ENCODE measurements at regions not wholly inside any gene's neighbourhood (a gene's known extent, or its start where the extent isn't known, plus 50 kb on each side); places are given as distances from the start of the nearest gene placed in this dataset.

GRCh38 chr4:17072483-17072882, 174.0 kb upstream of the LDB2 start:
- no peaks in the 10 kb centered on the region for H3K9me3 ChIP-seq (ENCODE audit: control insufficient read depth in 2 of 2, insufficient read depth in 1 of 2, low read length in 1 of 2)
- H3K27ac ChIP-seq (ENCODE audit: low read depth in 1 of 2, low read length in 1 of 2), result no peak overlapping the region
- H3K4me1 ChIP-seq (ENCODE audit: control insufficient read depth in 2 of 2, insufficient read depth in 2 of 2, low read length in 2 of 2), result no peaks in the 10 kb centered on the region
- no peaks in the 10 kb centered on the region for H3K27me3 ChIP-seq (ENCODE audit: control insufficient read depth in 2 of 2, insufficient read depth in 1 of 2, low read length in 1 of 2)
- no peaks in the 10 kb centered on the region for H3K36me3 ChIP-seq (ENCODE audit: control insufficient read depth in 2 of 2, insufficient read depth in 2 of 2, low read length in 1 of 2)
- no peak overlapping the region for H3K4me3 ChIP-seq (ENCODE audit: low read length in 2 of 2)
- WGBS, result 75% methylated on average over 3 of the region's 3 CpGs
- DNase-seq (ENCODE audit: low read depth in 6 of 9, low spot score in 9 of 9), result no peak

- no peak for DNase-seq (ENCODE audit: low read depth in 6 of 9, low spot score in 9 of 9)
- 87% methylated on average over 4 of the region's 4 CpGs for WGBS
These were observed 170.4 kb upstream of the LDB2 start for GRCh38 chr4:17068891-17069290.

DNA sequence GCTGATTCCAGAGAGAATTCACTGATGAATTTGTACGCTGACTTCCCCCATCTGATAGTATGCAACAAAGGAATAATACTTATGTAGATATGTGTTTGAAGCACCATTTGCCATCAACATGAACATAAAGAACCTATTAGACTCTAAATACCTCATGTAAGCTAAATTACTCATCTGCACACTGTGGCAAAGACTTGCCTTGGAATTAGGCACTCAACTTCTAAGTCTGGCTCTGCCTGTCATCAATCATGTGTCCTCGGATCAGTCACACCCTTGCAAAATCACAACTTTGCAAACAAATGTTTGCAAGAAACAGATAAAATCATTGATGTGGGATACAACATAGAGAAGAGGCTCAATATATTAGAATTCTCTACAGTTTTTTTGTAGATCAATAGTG, 169.9 kb upstream of the LDB2 start:
- WGBS, result 90% methylated on average over 2 of the region's 2 CpGs
- Histone ChIP-seq H3K4me1 (ENCODE audit: control insufficient read depth in 2 of 2, insufficient read depth in 2 of 2, low read length in 2 of 2) (no peaks in the 10 kb centered on the region), H3K4me3 (ENCODE audit: low read length in 2 of 2) (no peak overlapping the region), H3K36me3 (ENCODE audit: control insufficient read depth in 2 of 2, insufficient read depth in 2 of 2, low read length in 1 of 2) (no peaks in the 10 kb centered on the region), H3K27me3 (ENCODE audit: control insufficient read depth in 2 of 2, insufficient read depth in 1 of 2, low read length in 1 of 2) (no peaks in the 10 kb centered on the region), H3K27ac (ENCODE audit: low read depth in 1 of 2, low read length in 1 of 2) (no peak overlapping the region), H3K9me3 (ENCODE audit: control insufficient read depth in 2 of 2, insufficient read depth in 1 of 2, low read length in 1 of 2) (no peaks in the 10 kb centered on the region)
- no peak for DNase-seq (ENCODE audit: low read depth in 6 of 9, low spot score in 9 of 9)

More at GRCh38 chr4:17068891-17069290, 170.4 kb upstream of the LDB2 start:
- Histone ChIP-seq H3K4me1 (ENCODE audit: control insufficient read depth in 2 of 2, insufficient read depth in 2 of 2, low read length in 2 of 2) (no peaks in the 10 kb centered on the region), H3K4me3 (ENCODE audit: low read length in 2 of 2) (no peak overlapping the region), H3K27ac (ENCODE audit: low read depth in 1 of 2, low read length in 1 of 2) (no peak overlapping the region), H3K9me3 (ENCODE audit: control insufficient read depth in 2 of 2, insufficient read depth in 1 of 2, low read length in 1 of 2) (no peaks in the 10 kb centered on the region), H3K36me3 (ENCODE audit: control insufficient read depth in 2 of 2, insufficient read depth in 2 of 2, low read length in 1 of 2) (no peaks in the 10 kb centered on the region), H3K27me3 (ENCODE audit: control insufficient read depth in 2 of 2, insufficient read depth in 1 of 2, low read length in 1 of 2) (no peaks in the 10 kb centered on the region)

- no peaks in the 10 kb centered on the region for H3K36me3 ChIP-seq (ENCODE audit: control insufficient read depth in 2 of 2, insufficient read depth in 2 of 2, low read length in 1 of 2)
- no peak overlapping the region for H3K27ac ChIP-seq (ENCODE audit: low read depth in 1 of 2, low read length in 1 of 2)
- H3K27me3 ChIP-seq (ENCODE audit: control insufficient read depth in 2 of 2, insufficient read depth in 1 of 2, low read length in 1 of 2), result no peaks in the 10 kb centered on the region
- H3K4me1 ChIP-seq (ENCODE audit: control insufficient read depth in 2 of 2, insufficient read depth in 2 of 2, low read length in 2 of 2), result no peaks in the 10 kb centered on the region
- 84% methylated on average over 4 of the region's 4 CpGs for WGBS
- no peaks in the 10 kb centered on the region for H3K9me3 ChIP-seq (ENCODE audit: control insufficient read depth in 2 of 2, insufficient read depth in 1 of 2, low read length in 1 of 2)
- no peak for DNase-seq (ENCODE audit: low read depth in 6 of 9, low spot score in 9 of 9)
- no peak overlapping the region for H3K4me3 ChIP-seq (ENCODE audit: low read length in 2 of 2)
These were observed 168.5 kb upstream of the LDB2 start for GRCh38 chr4:17066972-17067371.

GRCh38 chr4:17066236-17066635, 167.8 kb upstream of the LDB2 start:
- H3K27me3 ChIP-seq (ENCODE audit: control insufficient read depth in 2 of 2, insufficient read depth in 1 of 2, low read length in 1 of 2), result no peaks in the 10 kb centered on the region
- no peak overlapping the region for H3K4me3 ChIP-seq (ENCODE audit: low read length in 2 of 2)
- no peaks in the 10 kb centered on the region for H3K4me1 ChIP-seq (ENCODE audit: control insufficient read depth in 2 of 2, insufficient read depth in 2 of 2, low read length in 2 of 2)
- no peak for DNase-seq (ENCODE audit: low read depth in 6 of 9, low spot score in 9 of 9)
- H3K27ac ChIP-seq (ENCODE audit: low read depth in 1 of 2, low read length in 1 of 2), result no peak overlapping the region
- 73% methylated on average over 1 of the region's 1 CpG for WGBS
- no peaks in the 10 kb centered on the region for H3K36me3 ChIP-seq (ENCODE audit: control insufficient read depth in 2 of 2, insufficient read depth in 2 of 2, low read length in 1 of 2)
- no peaks in the 10 kb centered on the region for H3K9me3 ChIP-seq (ENCODE audit: control insufficient read depth in 2 of 2, insufficient read depth in 1 of 2, low read length in 1 of 2)

DNA sequence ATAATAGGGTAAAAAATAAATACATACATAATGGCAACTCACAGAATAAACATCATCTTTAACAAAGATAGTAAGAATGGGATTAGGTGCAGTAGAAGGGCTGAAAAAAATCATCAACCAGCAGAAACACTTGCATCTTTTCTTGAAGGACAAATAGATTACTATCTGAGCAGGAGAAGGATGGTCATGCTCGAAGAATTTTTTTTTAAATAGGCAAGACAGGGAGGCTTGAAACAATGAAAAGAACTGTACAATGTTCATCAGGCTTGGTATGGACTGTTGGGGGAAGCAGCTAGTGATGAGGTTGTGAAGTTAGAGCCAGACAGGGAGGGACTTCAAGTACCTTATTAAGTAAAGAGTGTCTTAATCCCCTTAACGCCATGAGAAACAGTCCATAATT, 167.4 kb upstream of the LDB2 start:
- Histone ChIP-seq H3K27me3 (ENCODE audit: control insufficient read depth in 2 of 2, insufficient read depth in 1 of 2, low read length in 1 of 2) (no peaks in the 10 kb centered on the region), H3K4me1 (ENCODE audit: control insufficient read depth in 2 of 2, insufficient read depth in 2 of 2, low read length in 2 of 2) (no peaks in the 10 kb centered on the region), H3K27ac (ENCODE audit: low read depth in 1 of 2, low read length in 1 of 2) (no peak overlapping the region), H3K36me3 (ENCODE audit: control insufficient read depth in 2 of 2, insufficient read depth in 2 of 2, low read length in 1 of 2) (no peaks in the 10 kb centered on the region), H3K4me3 (ENCODE audit: low read length in 2 of 2) (no peak overlapping the region), H3K9me3 (ENCODE audit: control insufficient read depth in 2 of 2, insufficient read depth in 1 of 2, low read length in 1 of 2) (no peaks in the 10 kb centered on the region)
- DNase-seq (ENCODE audit: low read depth in 6 of 9, low spot score in 9 of 9), result no peak
- WGBS, result 97% methylated on average over 2 of the region's 2 CpGs

- Histone ChIP-seq H3K9me3 (ENCODE audit: control insufficient read depth in 2 of 2, insufficient read depth in 1 of 2, low read length in 1 of 2) (no peaks in the 10 kb centered on the region), H3K36me3 (ENCODE audit: control insufficient read depth in 2 of 2, insufficient read depth in 2 of 2, low read length in 1 of 2) (no peaks in the 10 kb centered on the region), H3K27me3 (ENCODE audit: control insufficient read depth in 2 of 2, insufficient read depth in 1 of 2, low read length in 1 of 2) (no peaks in the 10 kb centered on the region), H3K27ac (ENCODE audit: low read depth in 1 of 2, low read length in 1 of 2) (no peak overlapping the region), H3K4me1 (ENCODE audit: control insufficient read depth in 2 of 2, insufficient read depth in 2 of 2, low read length in 2 of 2) (no peaks in the 10 kb centered on the region), H3K4me3 (ENCODE audit: low read length in 2 of 2) (no peak overlapping the region)
- 89% methylated on average over 4 of the region's 4 CpGs for WGBS
- no peak for DNase-seq (ENCODE audit: low read depth in 6 of 9, low spot score in 9 of 9)
These were observed 166.5 kb upstream of the LDB2 start for GRCh38 chr4:17064959-17065358.

GRCh38 chr4:17063888-17064287, 165.4 kb upstream of the LDB2 start:
- H3K36me3 ChIP-seq (ENCODE audit: control insufficient read depth in 2 of 2, insufficient read depth in 2 of 2, low read length in 1 of 2), result no peaks in the 10 kb centered on the region
- WGBS, result 91% methylated on average over 3 of the region's 3 CpGs
- H3K9me3 ChIP-seq (ENCODE audit: control insufficient read depth in 2 of 2, insufficient read depth in 1 of 2, low read length in 1 of 2), result no peaks in the 10 kb centered on the region
- H3K4me3 ChIP-seq (ENCODE audit: low read length in 2 of 2), result no peak overlapping the region
- H3K27ac ChIP-seq (ENCODE audit: low read depth in 1 of 2, low read length in 1 of 2), result no peak overlapping the region
- no peak for DNase-seq (ENCODE audit: low read depth in 6 of 9, low spot score in 9 of 9)
- H3K27me3 ChIP-seq (ENCODE audit: control insufficient read depth in 2 of 2, insufficient read depth in 1 of 2, low read length in 1 of 2), result no peaks in the 10 kb centered on the region
- no peaks in the 10 kb centered on the region for H3K4me1 ChIP-seq (ENCODE audit: control insufficient read depth in 2 of 2, insufficient read depth in 2 of 2, low read length in 2 of 2)

DNA sequence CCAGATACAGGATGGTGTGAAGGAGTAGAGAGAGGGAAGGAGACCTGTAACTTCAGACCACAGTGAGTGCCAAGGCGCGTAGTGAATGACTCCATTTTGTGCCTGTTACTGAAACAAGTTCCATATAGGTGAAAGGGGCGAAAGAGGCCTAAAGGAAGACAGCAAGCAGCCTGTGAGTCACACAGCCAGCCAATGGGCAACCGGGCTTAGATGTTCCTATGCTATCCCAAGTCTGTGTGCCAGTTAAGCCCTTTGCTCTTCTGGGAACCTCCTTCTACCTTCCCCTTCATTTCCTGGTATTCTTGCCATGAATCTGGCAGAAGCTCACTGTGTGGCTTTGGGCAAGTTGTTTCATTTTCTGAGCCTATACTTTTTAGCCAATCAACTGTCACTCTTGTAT, 161.8 kb upstream of the LDB2 start:
- Histone ChIP-seq H3K4me3 (ENCODE audit: low read length in 2 of 2) (no peak overlapping the region), H3K27ac (ENCODE audit: low read depth in 1 of 2, low read length in 1 of 2) (no peak overlapping the region), H3K9me3 (ENCODE audit: control insufficient read depth in 2 of 2, insufficient read depth in 1 of 2, low read length in 1 of 2) (no peaks in the 10 kb centered on the region), H3K36me3 (ENCODE audit: control insufficient read depth in 2 of 2, insufficient read depth in 2 of 2, low read length in 1 of 2) (no peaks in the 10 kb centered on the region), H3K27me3 (ENCODE audit: control insufficient read depth in 2 of 2, insufficient read depth in 1 of 2, low read length in 1 of 2) (no peaks in the 10 kb centered on the region), H3K4me1 (ENCODE audit: control insufficient read depth in 2 of 2, insufficient read depth in 2 of 2, low read length in 2 of 2) (no peaks in the 10 kb centered on the region)
- DNase-seq (ENCODE audit: low read depth in 6 of 9, low spot score in 9 of 9), result no peak
- 97% methylated on average over 4 of the region's 4 CpGs for WGBS

Measured in thymus (tissue), 11 donors.